ENCODE measurements at regions not wholly inside any gene's neighbourhood (a gene's known extent, or its start where the extent isn't known, plus 50 kb on each side); places are given as distances from the start of the nearest gene placed in this dataset.

- H3K36me3 Mint-ChIP-seq (ENCODE audit: low read depth), result no peaks in the 10 kb centered on the region
- H3K4me3 Mint-ChIP-seq, result no peak overlapping the region
- DNase-seq, result no peak
- no peak for ATAC-seq (ENCODE audit: low read depth)
- no peaks in the 10 kb centered on the region for H3K4me1 Mint-ChIP-seq
- H3K27me3 Mint-ChIP-seq, result no peaks in the 10 kb centered on the region
- intact Hi-C loops (cut with micrococcal nuclease), result no loop called here
- no peaks in the 10 kb centered on the region for H3K9me3 Mint-ChIP-seq
- POLR2A ChIA-PET, result no interaction called here
- CTCF ChIA-PET, result no interaction called here
- no peak for TF ChIP-seq CTCF (IDR thresholded peaks at IDR 0.05)
- H3K27ac Mint-ChIP-seq, result no peak overlapping the region
These were observed 513.6 kb downstream of the CDY2B start for GRCh38 chrY:17366400-17366799.

GRCh38 chrY:17339028-17339427 lies 541.0 kb downstream of the CDY2B start:
- intact Hi-C loops (cut with micrococcal nuclease), result loop anchor here (10.0 kb wide), 1 partner anchor 56 kb away; no protein-coding TSS in a partner anchor
- no peaks in the 10 kb centered on the region for H3K4me1 Mint-ChIP-seq

GRCh38 chrY:17330733-17331132 lies 549.3 kb downstream of the CDY2B start:
- CTCF ChIA-PET, result no interaction called here
- intact Hi-C loops (cut with micrococcal nuclease), result loop anchor here (10.0 kb wide), 1 partner anchor 64 kb away; no protein-coding TSS in a partner anchor
- H3K4me3 Mint-ChIP-seq, result no peak overlapping the region
- TF ChIP-seq CTCF (IDR thresholded peaks at IDR 0.05), result no peak
- DNase-seq (no peak), ATAC-seq (ENCODE audit: low read depth) (no peak)
- no peaks in the 10 kb centered on the region for H3K36me3 Mint-ChIP-seq (ENCODE audit: low read depth)
- H3K27me3 Mint-ChIP-seq, result no peaks in the 10 kb centered on the region
- H3K27ac Mint-ChIP-seq, result no peak overlapping the region
- H3K9me3 Mint-ChIP-seq, result no peaks in the 10 kb centered on the region
- POLR2A ChIA-PET, result no interaction called here
- no peaks in the 10 kb centered on the region for H3K4me1 Mint-ChIP-seq

More at GRCh38 chrY:17339028-17339427, 541.0 kb downstream of the CDY2B start:
- no peak for ATAC-seq (ENCODE audit: low read depth)
- TF ChIP-seq CTCF (IDR thresholded peaks at IDR 0.05), result no peak
- H3K4me3 Mint-ChIP-seq, result no peak overlapping the region
- H3K36me3 Mint-ChIP-seq (ENCODE audit: low read depth), result no peaks in the 10 kb centered on the region
- POLR2A ChIA-PET, result no interaction called here
- no peaks in the 10 kb centered on the region for H3K27me3 Mint-ChIP-seq
- no peak for DNase-seq
- no peak overlapping the region for H3K27ac Mint-ChIP-seq
- CTCF ChIA-PET, result no interaction called here
- peaks cover 2% of the 10 kb centered on the region for H3K9me3 Mint-ChIP-seq

GRCh38 chrY:17319916-17320315 lies 560.1 kb downstream of the CDY2B start:
- ChIA-PET CTCF (no interaction called here), POLR2A (no interaction called here)
- Mint-ChIP-seq H3K27ac (no peak overlapping the region), H3K4me3 (no peak overlapping the region), H3K4me1 (no peaks in the 10 kb centered on the region), H3K27me3 (no peaks in the 10 kb centered on the region), H3K36me3 (ENCODE audit: low read depth) (no peaks in the 10 kb centered on the region), H3K9me3 (no peaks in the 10 kb centered on the region)
- DNase-seq (no peak), ATAC-seq (ENCODE audit: low read depth) (no peak)
- no peak for TF ChIP-seq CTCF (IDR thresholded peaks at IDR 0.05)
- intact Hi-C loops (cut with micrococcal nuclease), result no loop called here

GRCh38 chrY:17318631-17319030 lies 561.4 kb downstream of the CDY2B start:
- ChIA-PET CTCF (no interaction called here), POLR2A (no interaction called here)
- no peak overlapping the region for H3K27ac Mint-ChIP-seq
- DNase-seq, result no peak
- H3K36me3 Mint-ChIP-seq (ENCODE audit: low read depth), result no peaks in the 10 kb centered on the region
- no peak for ATAC-seq (ENCODE audit: low read depth)
- H3K4me3 Mint-ChIP-seq, result no peak overlapping the region
- no peaks in the 10 kb centered on the region for H3K4me1 Mint-ChIP-seq
- no peaks in the 10 kb centered on the region for H3K9me3 Mint-ChIP-seq
- no peaks in the 10 kb centered on the region for H3K27me3 Mint-ChIP-seq
- TF ChIP-seq CTCF (IDR thresholded peaks at IDR 0.05), result no peak
- intact Hi-C loops (cut with micrococcal nuclease), result no loop called here
